ENCODE measurements at regions not wholly inside any gene's neighbourhood (a gene's known extent, or its start where the extent isn't known, plus 50 kb on each side); places are given as distances from the start of the nearest gene placed in this dataset.
"Not testable (repeated sequence)": the region's sequence is repeated elsewhere in the genome, so short reads cannot be mapped to it uniquely, and the experiment has no call there.

DNA sequence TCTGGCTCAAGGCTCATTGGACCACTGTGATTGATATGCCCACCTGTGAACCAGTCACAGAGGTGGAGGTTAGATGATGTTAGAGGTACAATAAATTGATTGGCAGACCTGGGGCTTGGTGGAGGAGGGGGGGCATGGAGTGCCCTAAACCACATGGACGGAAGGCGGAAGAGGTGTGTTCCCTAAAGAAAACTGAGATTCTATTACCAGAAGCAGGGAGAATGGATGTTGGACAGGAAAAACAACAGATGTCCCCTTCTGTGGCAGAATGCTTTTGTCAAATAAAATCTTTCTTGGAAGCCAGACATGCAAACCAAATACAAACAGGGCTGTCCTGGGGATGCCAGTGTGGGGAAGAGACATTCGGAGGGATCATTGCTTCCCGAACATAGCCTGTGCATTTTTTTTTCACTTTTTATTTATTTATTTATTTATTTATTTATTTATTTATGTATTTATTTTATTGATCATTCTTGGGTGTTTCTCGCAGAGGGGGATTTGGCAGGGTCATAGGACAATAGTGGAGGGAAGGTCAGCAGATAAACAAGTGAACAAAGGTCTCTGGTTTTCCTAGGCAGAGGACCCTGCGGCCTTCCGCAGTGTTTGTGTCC, 433.9 kb downstream of the RPS24 start:
- DNase-seq (ENCODE audit: low read depth): no peak
- in situ Hi-C loops (cut with HindIII; ENCODE audit: low sequenced_read_pairs): no loop called here
- no peak for TF ChIP-seq CTCF (IDR thresholded peaks at IDR 0.05; ENCODE audit: low read depth, low read length, missing control alignments)
- H3K4me3 ChIP-seq (ENCODE audit: low read depth, low read length): no peak overlapping the region

DNA sequence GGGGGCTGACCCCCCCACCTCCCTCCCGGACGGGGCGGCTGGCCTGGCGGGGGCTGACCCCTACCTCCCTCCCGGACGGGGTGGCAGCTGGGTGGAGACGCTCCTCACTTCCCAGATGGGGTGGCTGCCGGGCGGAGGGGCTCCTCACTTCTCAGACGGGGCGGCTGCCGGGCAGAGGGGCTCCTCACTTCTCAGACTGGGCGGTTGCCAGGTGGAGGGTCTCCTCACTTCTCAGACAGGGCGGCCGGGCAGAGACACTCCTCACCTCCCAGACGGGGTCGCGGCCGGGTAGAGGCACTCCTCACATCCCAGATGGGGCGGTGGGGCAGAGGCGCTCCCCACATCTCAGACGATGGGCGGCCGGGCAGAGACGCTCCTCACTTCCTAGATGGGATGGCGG, 435.1 kb downstream of the RPS24 start:
- H3K4me3 ChIP-seq (ENCODE audit: low read depth, low read length); in situ Hi-C loops (cut with HindIII; ENCODE audit: low sequenced_read_pairs); DNase-seq (ENCODE audit: low read depth): not testable (repeated sequence)

- in situ Hi-C loops (cut with HindIII; ENCODE audit: low sequenced_read_pairs): no loop called here
- TF ChIP-seq CTCF (IDR thresholded peaks at IDR 0.05; ENCODE audit: low read depth, low read length, missing control alignments): no peak
- H3K4me3 ChIP-seq (ENCODE audit: low read depth, low read length): no peak overlapping the region
- no peak for DNase-seq (ENCODE audit: low read depth)
Observed at GRCh38 chr10:78470267-78471103, 436.8 kb downstream of the RPS24 start.

DNA sequence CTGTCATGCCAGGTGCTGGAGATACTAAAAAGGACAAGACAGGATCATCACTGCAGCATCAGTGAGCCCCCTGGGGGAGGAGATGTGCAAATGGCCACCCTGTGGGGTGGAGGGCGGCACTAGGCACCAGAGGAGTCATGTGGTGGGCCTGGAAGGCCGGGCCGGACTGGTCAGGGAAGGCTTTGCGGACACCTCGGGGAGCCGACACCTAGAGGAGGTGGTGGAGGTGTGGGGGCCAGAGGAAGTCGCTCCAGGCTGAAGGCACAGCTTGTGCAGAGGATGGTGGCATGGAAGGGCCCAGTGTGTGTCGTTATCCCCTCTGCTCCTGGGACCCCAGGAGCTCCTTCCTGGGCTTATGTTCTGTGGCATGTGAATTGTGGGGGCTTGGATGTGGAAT, 437.7 kb downstream of the RPS24 start:
- no peak overlapping the region for H3K4me3 ChIP-seq (ENCODE audit: low read depth, low read length)
- no peak for DNase-seq (ENCODE audit: low read depth)
- TF ChIP-seq CTCF (IDR thresholded peaks at IDR 0.05; ENCODE audit: low read depth, low read length, missing control alignments): no peak
- in situ Hi-C loops (cut with HindIII; ENCODE audit: low sequenced_read_pairs): no loop called here

DNA sequence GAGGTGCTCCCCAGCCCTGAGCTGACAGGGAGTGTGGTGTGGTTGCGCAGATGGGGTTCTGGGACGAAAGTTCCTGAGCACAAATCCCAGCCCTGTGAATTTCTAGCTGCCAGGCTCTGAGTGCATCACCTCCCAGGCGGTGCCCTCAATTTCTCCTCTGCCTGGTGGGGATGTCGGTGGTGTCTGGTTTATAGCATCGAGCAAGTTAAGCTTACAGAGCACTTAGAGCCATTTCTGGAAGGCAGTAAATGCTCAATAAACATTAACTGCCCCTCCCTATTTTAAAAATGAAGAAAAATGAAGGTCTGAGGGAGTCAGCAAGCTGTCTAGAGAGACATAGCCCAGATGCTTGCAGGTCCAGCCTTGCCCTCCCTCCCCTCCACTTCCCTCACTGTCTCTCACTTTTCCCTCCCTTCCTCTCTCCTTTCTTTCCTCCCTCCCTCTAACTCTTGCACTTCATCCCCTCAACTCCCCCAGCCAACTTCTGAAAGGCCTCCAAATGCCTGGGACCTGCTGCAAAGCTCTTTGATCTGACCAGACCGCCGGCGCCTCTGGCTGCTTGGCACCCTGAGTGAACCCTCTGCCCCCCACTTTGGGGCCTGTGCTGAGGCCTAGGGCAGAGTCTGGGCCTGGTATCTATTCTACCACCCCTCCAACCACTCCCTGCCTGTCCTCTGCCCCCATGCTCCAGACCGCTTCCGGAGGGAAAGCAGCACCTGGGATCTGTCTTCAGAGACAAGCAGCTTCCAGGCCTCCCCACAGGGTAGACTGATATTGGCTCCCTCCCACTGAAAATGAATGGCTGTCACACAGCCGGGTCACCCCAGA, 438.3 kb downstream of the RPS24 start:
- in situ Hi-C loops (cut with HindIII; ENCODE audit: low sequenced_read_pairs): no loop called here
- DNase-seq (ENCODE audit: low read depth): no peak
- H3K4me3 ChIP-seq (ENCODE audit: low read depth, low read length): no peak overlapping the region
- no peak for TF ChIP-seq CTCF (IDR thresholded peaks at IDR 0.05; ENCODE audit: low read depth, low read length, missing control alignments)

GRCh38 chr10:78472551-78472890, 438.9 kb downstream of the RPS24 start:
- in situ Hi-C loops (cut with HindIII; ENCODE audit: low sequenced_read_pairs): no loop called here
- H3K4me3 ChIP-seq (ENCODE audit: low read depth, low read length): no peak overlapping the region
- no peak for DNase-seq (ENCODE audit: low read depth)
- no peak for TF ChIP-seq CTCF (IDR thresholded peaks at IDR 0.05; ENCODE audit: low read depth, low read length, missing control alignments)
